GM19372 (cell line): ENCODE measurements at regions not wholly inside any gene's neighbourhood (a gene's known extent, or its start where the extent isn't known, plus 50 kb on each side); places are given as distances from the start of the nearest gene placed in this dataset.
"Not testable (repeated sequence)": the region's sequence is repeated elsewhere in the genome, so short reads cannot be mapped to it uniquely, and the experiment has no call there.

Experiments used
- ATAC-seq: cut with Tn5 transposase; IDR thresholded peaks from one replicate; pipeline ENCODE4 v1.9.1; 2021; ENCODE audit warnings: mild to moderate bottlenecking, low read depth, moderate library complexity; ENCODE audit not compliant: unreplicated experiment

- not testable (repeated sequence) for ATAC-seq
Observed at GRCh38 chr5:177664737-177665136, 64.8 kb downstream of the B4GALT7 start.

GRCh38 chr5:177665172-177665571 lies 65.2 kb downstream of the B4GALT7 start:
- not testable (repeated sequence) for ATAC-seq

GRCh38 chr5:177665960-177666359 lies 66.0 kb downstream of the B4GALT7 start:
- ATAC-seq = not testable (repeated sequence)

GRCh38 chr5:177671035-177671754 lies 71.3 kb downstream of the B4GALT7 start:
- ATAC-seq = peak; percentile 25

- ATAC-seq = peak; percentile 71
Observed at GRCh38 chr5:177671755-177672690, 72.1 kb downstream of the B4GALT7 start.
